Ascending aorta (tissue), 2 donors: ENCODE measurements at regions not wholly inside any gene's neighbourhood (a gene's known extent, or its start where the extent isn't known, plus 50 kb on each side); places are given as distances from the start of the nearest gene placed in this dataset.

Source experiments
- DNase-seq, 2 donors: peaks; one replicate each; pipeline ENCODE4 v3.0.0-alpha.2; 2019; ENCODE audit warnings: low spot score in 2 of 2
- H3K27ac ChIP-seq, 2 donors: fragments of 200-600 bp; sonication (generic); one replicate each; pipeline ENCODE4 v1.5.1; 2016 to 2017; ENCODE audit warnings: mild to moderate bottlenecking in 1 of 2
- H3K27me3 ChIP-seq: fragments of 200-600 bp; sonication (generic); one replicate; pipeline ENCODE4 v1.5.1; 2017
- H3K36me3 ChIP-seq, 2 donors: fragments of 200-600 bp; sonication (generic); one replicate each; pipeline ENCODE4 v1.5.1; 2016
- H3K4me1 ChIP-seq, 2 donors: fragments of 200-600 bp; sonication (generic); one replicate each; pipeline ENCODE4 v1.5.1; 2016 to 2017; ENCODE audit warnings: mild to moderate bottlenecking in 1 of 2
- H3K4me3 ChIP-seq, 2 donors: fragments of 200-600 bp; sonication (generic); one replicate each; pipeline ENCODE4 v1.5.1; 2016 to 2017; ENCODE audit warnings: mild to moderate bottlenecking in 1 of 2
- H3K9me3 ChIP-seq, 2 donors: fragments of 200-600 bp; sonication (generic); one replicate each; pipeline ENCODE4 v1.5.1; 2016
- CTCF ChIP-seq, 3 experiments: fragments of 200-600 bp in 2 of 3; fragments of 450-650 bp in 1 of 3; sonication (generic) in 2 of 3; IDR thresholded peaks; one replicate each; pipeline ENCODE4 v1.5.1; 2016 to 2019; ENCODE audit warnings: antibody characterized with exemption in 3 of 3, mild to moderate bottlenecking in 1 of 3, moderate library complexity in 1 of 3
- intact Hi-C: fragments of 100-400 bp; cut with DNase I; formaldehyde crosslinking; loops from one replicate; pipeline ENCODE4 v1.15.1; 2023

GRCh38 chr13:85321734-85322133 is 477.5 kb downstream of the SLITRK6 start:
- TF ChIP-seq CTCF (IDR thresholded peaks at IDR 0.05) = no peak
- intact Hi-C loops = no loop called here
- no peak for DNase-seq

GRCh38 chr13:85317781-85318180 is 481.4 kb downstream of the SLITRK6 start:
- Histone ChIP-seq H3K27ac (no peak overlapping the region), H3K9me3 (no peaks in the 10 kb centered on the region), H3K27me3 (no peaks in the 10 kb centered on the region), H3K4me3 (no peak overlapping the region), H3K4me1 (no peaks in the 10 kb centered on the region), H3K36me3 (no peaks in the 10 kb centered on the region)
- no peak for DNase-seq
- no peak for TF ChIP-seq CTCF (IDR thresholded peaks at IDR 0.05)
- intact Hi-C loops = no loop called here

More at GRCh38 chr13:85321734-85322133, 477.5 kb downstream of the SLITRK6 start:
- H3K4me3 ChIP-seq = no peak overlapping the region
- no peaks in the 10 kb centered on the region for H3K4me1 ChIP-seq
- no peaks in the 10 kb centered on the region for H3K9me3 ChIP-seq
- no peaks in the 10 kb centered on the region for H3K36me3 ChIP-seq
- no peak overlapping the region for H3K27ac ChIP-seq
- H3K27me3 ChIP-seq = no peaks in the 10 kb centered on the region

GRCh38 chr13:85316506-85317025 is 482.7 kb downstream of the SLITRK6 start:
- intact Hi-C loops = no loop called here

GRCh38 chr13:85314686-85315085 is 484.5 kb downstream of the SLITRK6 start:
- Histone ChIP-seq H3K27me3 (no peaks in the 10 kb centered on the region), H3K9me3 (no peaks in the 10 kb centered on the region), H3K4me3 (no peak overlapping the region), H3K36me3 (no peaks in the 10 kb centered on the region), H3K4me1 (no peaks in the 10 kb centered on the region), H3K27ac (no peak overlapping the region)
- intact Hi-C loops = no loop called here
- TF ChIP-seq CTCF (IDR thresholded peaks at IDR 0.05) = no peak
- no peak for DNase-seq

More at GRCh38 chr13:85316506-85317025, 482.7 kb downstream of the SLITRK6 start:
- Histone ChIP-seq H3K27me3 (no peaks in the 10 kb centered on the region), H3K27ac (no peak overlapping the region), H3K4me3 (no peak overlapping the region), H3K9me3 (no peaks in the 10 kb centered on the region), H3K4me1 (no peaks in the 10 kb centered on the region), H3K36me3 (no peaks in the 10 kb centered on the region)
- DNase-seq = no peak
- TF ChIP-seq CTCF (IDR thresholded peaks at IDR 0.05) = no peak

GRCh38 chr13:85313761-85314503 is 485.3 kb downstream of the SLITRK6 start:
- Histone ChIP-seq H3K4me1 (no peaks in the 10 kb centered on the region), H3K36me3 (no peaks in the 10 kb centered on the region), H3K27me3 (no peaks in the 10 kb centered on the region), H3K9me3 (no peaks in the 10 kb centered on the region), H3K4me3 (no peak overlapping the region), H3K27ac (no peak overlapping the region)
- no peak for DNase-seq
- TF ChIP-seq CTCF (IDR thresholded peaks at IDR 0.05) = no peak
- intact Hi-C loops = no loop called here
